Stimulated activated CD4-positive, alpha-beta T cell treated with anti-CD3 and anti-CD28 coated beads, Interleukin-2, amount 100 ng/mL, for 48 hours (primary cell): ENCODE measurements at regions not wholly inside any gene's neighbourhood (a gene's known extent, or its start where the extent isn't known, plus 50 kb on each side); places are given as distances from the start of the nearest gene placed in this dataset.
"Not testable (repeated sequence)": the region's sequence is repeated elsewhere in the genome, so short reads cannot be mapped to it uniquely, and the experiment has no call there.

Experiments
- DNase-seq, 2 donors: peaks; one replicate each; pipeline ENCODE4 v3.0.0-alpha.2; 2020

DNA sequence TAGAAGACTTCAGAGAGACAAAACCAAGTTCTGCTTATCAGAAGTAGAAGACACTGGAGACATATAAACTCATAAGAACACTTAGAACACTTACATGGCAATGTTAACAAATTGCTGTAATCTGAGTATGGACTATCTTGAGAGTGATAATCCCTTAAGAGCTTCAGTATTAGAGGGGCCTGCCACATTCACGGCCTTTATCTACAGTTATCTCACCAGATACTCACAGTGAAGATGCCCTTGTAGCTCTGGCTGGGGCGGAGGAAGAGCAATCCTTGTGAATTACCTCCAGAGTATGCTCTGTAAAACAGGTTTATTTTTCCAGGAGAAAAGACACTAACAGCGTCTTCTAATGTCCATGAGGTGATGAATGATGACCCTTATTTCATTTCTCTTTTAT, 762.8 kb downstream of the FAM181B start:
- DNase-seq, result no peak

DNA sequence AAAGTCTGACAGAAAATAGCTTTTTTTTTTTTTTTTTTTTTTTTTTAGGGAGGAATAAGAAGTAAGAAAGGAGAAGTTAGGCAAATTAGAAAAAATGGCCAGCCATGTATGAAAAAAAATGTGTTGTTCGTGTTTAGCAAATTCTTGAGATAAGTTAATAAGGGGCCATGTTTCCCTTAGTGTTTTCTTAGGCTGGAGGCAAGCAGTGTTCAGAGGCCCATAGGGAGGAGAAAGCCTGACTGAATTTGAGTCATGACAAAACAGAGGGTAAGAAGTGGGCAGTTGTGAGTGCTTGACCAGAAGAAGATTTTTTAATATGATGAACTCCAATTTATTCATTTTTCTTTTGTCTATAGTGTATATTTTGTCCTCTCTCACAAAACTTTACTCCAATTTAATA, 766.4 kb downstream of the FAM181B start:
- DNase-seq, result no peak

- no peak for DNase-seq
Observed at GRCh38 chr11:81966340-81966739, 767.3 kb downstream of the FAM181B start.

- DNase-seq, result no peak
Observed at GRCh38 chr11:81963018-81963417, 770.6 kb downstream of the FAM181B start.

DNA sequence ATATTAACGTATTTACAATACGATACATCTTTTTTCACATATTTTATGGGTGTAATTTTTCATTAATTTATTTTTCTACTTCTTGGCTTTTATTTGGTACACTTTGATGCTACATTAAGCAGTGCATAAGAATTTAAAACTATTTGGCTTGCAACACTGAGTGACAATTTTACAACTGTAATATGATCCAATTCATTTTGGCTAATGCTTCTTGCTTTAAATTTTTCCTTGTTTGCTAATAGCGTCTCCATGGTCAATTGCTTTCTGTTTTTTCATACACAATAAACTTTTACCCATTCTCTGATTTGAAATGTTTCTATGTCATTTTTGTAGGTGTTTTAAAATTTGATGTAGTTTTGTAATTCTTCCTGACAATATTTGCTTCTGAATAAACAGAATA, 773.2 kb downstream of the FAM181B start:
- DNase-seq, result no peak

- no peak for DNase-seq
Observed at GRCh38 chr11:81959341-81959740, 774.3 kb downstream of the FAM181B start.

GRCh38 chr11:81954301-81954700, 779.4 kb downstream of the FAM181B start:
- not testable (repeated sequence) for DNase-seq

- no peak for DNase-seq
Observed at GRCh38 chr11:81946831-81947230, 786.8 kb downstream of the FAM181B start.

DNA sequence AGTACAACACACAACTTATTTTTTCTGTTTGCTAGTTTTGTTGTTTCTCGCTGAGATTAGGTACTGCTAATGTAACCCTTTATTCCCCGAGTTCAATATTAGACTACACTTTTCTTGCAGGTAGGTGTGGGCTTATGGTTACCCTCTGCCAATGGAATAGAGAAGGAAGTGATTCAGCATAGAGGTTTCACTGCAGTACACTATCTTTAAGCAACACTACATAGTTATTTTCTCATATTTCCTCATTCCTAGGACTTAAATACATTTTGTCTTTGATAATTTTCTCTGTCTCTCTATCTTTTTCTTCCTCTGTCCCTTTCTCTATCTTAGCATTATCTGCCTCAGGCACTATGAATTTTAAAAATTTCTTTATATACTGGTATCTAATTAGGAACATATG, 791.0 kb downstream of the FAM181B start:
- DNase-seq, result no peak

- DNase-seq, result no peak
Observed at GRCh38 chr11:81941998-81942397, 791.7 kb downstream of the FAM181B start.

GRCh38 chr11:81932303-81932702, 801.4 kb downstream of the FAM181B start:
- DNase-seq, result no peak

- no peak for DNase-seq
Observed at GRCh38 chr11:81920205-81920604, 813.5 kb downstream of the FAM181B start.

- no peak for DNase-seq
Observed at GRCh38 chr11:81916451-81916850, 817.2 kb downstream of the FAM181B start.

- DNase-seq, result no peak
Observed at GRCh38 chr11:81915045-81915444, 818.6 kb downstream of the FAM181B start.

DNA sequence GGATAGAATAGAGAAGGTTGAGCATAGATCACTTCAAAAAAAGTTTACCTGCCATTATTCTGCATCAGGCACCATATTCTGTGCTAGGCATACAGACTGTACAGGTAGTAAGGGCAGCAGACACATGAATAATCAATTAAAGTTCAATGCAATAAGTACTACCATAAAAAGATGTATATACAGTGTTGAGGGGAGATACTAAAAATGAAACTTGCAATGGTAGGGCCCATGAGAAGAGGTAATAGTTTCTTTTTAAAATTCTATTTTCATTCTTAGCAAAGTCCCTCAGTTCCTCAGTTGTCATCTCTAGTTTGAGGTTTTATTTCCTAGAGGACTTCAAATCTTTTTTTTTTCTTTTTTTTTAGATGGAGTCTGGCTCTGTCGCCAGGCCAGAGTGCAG, 819.9 kb downstream of the FAM181B start:
- DNase-seq, result no peak

- no peak for DNase-seq
Observed at GRCh38 chr11:81907996-81908395, 825.7 kb downstream of the FAM181B start.

- no peak for DNase-seq
Observed at GRCh38 chr11:81899156-81899555, 834.5 kb downstream of the FAM181B start.

DNA sequence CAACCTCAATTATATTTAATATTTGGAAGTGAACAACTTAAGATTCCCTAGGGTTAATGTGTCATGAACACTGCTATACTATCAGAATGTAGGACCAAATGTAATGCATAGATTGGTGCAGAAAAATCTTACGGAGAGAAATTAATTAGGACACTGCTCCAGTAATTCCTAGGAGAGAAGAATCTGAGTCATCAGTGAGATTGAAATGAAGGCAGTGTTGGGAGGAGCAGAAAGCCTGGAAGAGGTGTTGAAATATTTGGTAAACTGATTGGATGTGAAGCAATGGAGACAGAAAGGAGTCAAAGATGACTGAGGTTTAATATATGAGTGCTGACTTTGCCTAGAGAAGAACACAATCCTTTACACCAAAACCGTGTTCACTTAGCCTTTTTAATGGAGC, 836.0 kb downstream of the FAM181B start:
- DNase-seq, result no peak

DNA sequence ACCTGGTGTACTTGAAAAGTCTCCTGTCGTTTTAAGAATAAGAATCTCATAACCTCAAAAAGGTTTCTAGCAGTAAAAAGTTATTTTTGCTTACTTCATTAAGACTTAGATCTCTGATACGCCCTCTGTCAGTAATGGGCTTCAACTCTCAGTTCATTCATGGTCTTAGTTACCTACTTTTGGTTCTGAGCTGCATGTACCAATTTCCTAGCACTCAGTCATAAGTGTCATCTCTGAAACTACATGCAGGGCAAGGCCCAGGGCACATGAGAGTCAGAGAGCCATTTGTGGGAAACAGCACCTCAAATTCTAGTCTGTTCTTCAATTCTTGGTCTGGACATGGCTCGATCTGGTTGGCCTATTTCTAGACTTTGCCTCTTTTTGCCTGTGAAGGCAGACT, 838.4 kb downstream of the FAM181B start:
- no peak for DNase-seq

DNA sequence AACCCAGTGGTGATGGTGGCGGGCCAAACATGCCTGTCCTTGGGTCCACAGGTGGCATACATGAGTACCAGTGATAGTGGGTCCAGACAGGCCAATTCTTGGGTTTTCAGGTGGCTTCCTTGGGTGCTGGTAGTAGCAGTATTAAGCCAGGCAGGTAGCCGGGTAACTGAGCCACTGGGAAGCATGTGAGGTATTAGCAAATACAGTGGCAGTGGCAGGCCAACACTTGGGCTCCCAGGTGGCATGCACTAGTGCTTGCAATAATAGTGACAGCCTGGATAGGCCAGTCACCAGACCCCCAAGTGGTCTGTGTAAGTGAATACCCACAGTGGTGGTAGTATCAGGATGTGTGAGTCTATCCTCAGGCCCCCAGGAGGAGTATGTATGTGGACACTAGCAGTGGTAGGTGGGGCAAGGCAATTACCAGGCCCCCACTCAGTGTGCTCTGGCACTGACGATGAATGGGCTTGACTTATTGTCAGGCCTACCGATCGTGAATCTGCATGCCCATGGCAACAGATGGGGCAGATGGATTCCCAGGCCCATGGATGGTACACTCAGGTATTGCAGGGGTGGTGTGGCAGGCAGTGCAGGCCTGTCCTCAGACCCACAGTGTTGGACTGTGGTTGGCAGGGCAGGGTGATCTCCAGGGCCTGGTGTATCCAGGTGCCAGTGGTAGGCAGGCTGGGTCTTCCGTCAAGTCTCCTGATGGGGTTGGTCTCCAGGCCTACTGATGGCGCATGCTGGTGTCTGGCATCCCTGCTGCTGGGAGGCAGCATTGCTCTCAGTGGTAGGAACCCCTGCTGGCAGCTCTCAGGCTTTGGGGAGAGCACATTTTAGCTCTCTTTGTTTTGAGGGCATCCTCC, 840.7 kb downstream of the FAM181B start:
- DNase-seq, result no peak

- no peak for DNase-seq
Observed at GRCh38 chr11:81888391-81888790, 845.3 kb downstream of the FAM181B start.

DNA sequence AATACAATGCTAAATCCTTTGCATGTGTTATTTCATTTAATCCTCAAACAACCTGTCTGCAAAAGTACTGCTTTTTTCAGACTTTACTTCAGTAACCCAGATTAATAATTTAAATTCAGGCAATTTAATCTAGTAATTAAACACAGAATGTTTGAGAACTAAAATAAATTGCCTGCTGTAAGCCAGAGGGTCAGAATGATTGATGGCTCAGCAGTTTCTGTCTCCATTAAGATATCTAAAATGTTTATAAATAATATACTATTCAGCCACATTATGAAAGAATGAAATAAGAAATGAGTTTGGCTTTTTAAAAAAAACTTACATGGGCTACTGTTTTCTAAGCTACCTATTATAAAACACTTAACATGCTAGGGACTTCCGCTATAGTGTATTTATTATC, 846.0 kb downstream of the FAM181B start:
- no peak for DNase-seq

DNA sequence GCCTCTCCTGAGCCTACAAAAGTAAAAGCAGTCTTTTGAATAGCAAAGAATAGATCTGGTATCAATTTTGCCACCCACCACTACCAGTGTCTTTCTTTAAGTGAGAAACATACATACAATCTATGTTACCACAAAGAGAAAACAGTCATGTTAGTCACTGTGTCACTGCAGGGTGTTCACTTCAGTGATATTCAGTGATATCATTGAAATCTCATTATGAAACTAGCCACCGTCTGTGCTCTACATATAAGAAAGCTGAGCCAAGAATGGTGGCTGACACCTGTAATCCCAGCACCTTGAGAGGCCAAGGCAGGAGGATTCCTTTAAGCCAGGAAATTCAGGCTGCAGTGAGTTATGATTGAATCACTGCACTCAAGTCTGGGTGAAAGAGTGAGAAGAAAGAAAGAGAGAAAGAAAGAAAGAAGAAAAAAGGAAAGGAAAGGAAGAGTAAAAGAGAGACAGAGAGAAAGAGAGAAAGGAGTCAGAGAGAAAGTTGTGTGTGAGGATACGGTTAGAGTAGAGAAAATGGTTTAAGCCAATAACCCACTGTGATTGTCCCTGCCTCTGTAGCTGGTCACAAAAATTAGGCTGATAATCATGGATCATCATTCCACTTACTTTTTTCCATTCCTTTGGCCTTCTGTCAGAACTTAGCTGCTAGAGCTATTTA, 847.1 kb downstream of the FAM181B start:
- no peak for DNase-seq

- DNase-seq, result no peak
Observed at GRCh38 chr11:81874635-81875034, 859.0 kb downstream of the FAM181B start.

GRCh38 chr11:81870815-81871214, 862.8 kb downstream of the FAM181B start:
- no peak for DNase-seq
